SH-SY5Y (cell line): ENCODE measurements at regions not wholly inside any gene's neighbourhood (a gene's known extent, or its start where the extent isn't known, plus 50 kb on each side); places are given as distances from the start of the nearest gene placed in this dataset.

Experiments
- GATA2 ChIP-seq: IDR thresholded peaks from 2 replicates; pipeline ENCODE4 v1.6.1; 2011; ENCODE audit warnings: mild to moderate bottlenecking, low read depth, low read length
- GATA3 ChIP-seq: IDR thresholded peaks from 2 replicates; pipeline ENCODE4 v1.6.1; 2011; ENCODE audit warnings: low read depth, mild to moderate bottlenecking, low read length, moderate library complexity

GRCh38 chr20:48132834-48133233 lies 347.6 kb upstream of the SULF2 start:
- TF ChIP-seq GATA3 (no peak), GATA2 (no peak)
